Left kidney (tissue), 1 donor: ENCODE measurements at regions not wholly inside any gene's neighbourhood (a gene's known extent, or its start where the extent isn't known, plus 50 kb on each side); places are given as distances from the start of the nearest gene placed in this dataset.
A peak's percentile ranks its signal among the peaks of the same experiment; 100 is the strongest.
"Not testable (repeated sequence)": the region's sequence is repeated elsewhere in the genome, so short reads cannot be mapped to it uniquely, and the experiment has no call there.

ENCODE experiments used
- DNase-seq: peaks from one replicate; pipeline ENCODE4 v3.0.0-alpha.2; 2013

- DNase-seq, result no peak
Observed at GRCh38 chr10:8618834-8619233, 564.3 kb downstream of the GATA3 start.

- DNase-seq, result no peak
Observed at GRCh38 chr10:8628351-8628750, 573.9 kb downstream of the GATA3 start.

- DNase-seq, result no peak
Observed at GRCh38 chr10:8633909-8634308, 579.4 kb downstream of the GATA3 start.

- DNase-seq, result no peak
Observed at GRCh38 chr10:8636371-8636770, 581.9 kb downstream of the GATA3 start.

GRCh38 chr10:8637640-8638039, 583.2 kb downstream of the GATA3 start:
- peak; percentile 38 for DNase-seq

- DNase-seq, result no peak
Observed at GRCh38 chr10:8638088-8638672, 583.7 kb downstream of the GATA3 start.

- no peak for DNase-seq
Observed at GRCh38 chr10:8639486-8640185, 585.1 kb downstream of the GATA3 start.

- no peak for DNase-seq
Observed at GRCh38 chr10:8640301-8640700, 585.8 kb downstream of the GATA3 start.

- DNase-seq, result no peak
Observed at GRCh38 chr10:8640878-8641277, 586.4 kb downstream of the GATA3 start.

GRCh38 chr10:8656261-8656660, 601.8 kb downstream of the GATA3 start:
- no peak for DNase-seq

- no peak for DNase-seq
Observed at GRCh38 chr10:8659982-8660381, 605.5 kb downstream of the GATA3 start.

- no peak for DNase-seq
Observed at GRCh38 chr10:8661886-8662285, 607.4 kb downstream of the GATA3 start.

GRCh38 chr10:8663131-8663530, 608.6 kb downstream of the GATA3 start:
- no peak for DNase-seq

- no peak for DNase-seq
Observed at GRCh38 chr10:8665322-8665721, 610.8 kb downstream of the GATA3 start.

- DNase-seq, result no peak
Observed at GRCh38 chr10:8670461-8670860, 616.0 kb downstream of the GATA3 start.

GRCh38 chr10:8674230-8674629, 619.7 kb downstream of the GATA3 start:
- DNase-seq, result no peak

GRCh38 chr10:8677642-8678041, 623.2 kb downstream of the GATA3 start:
- no peak for DNase-seq

- not testable (repeated sequence) for DNase-seq
Observed at GRCh38 chr10:8684916-8685315, 630.4 kb downstream of the GATA3 start.

- no peak for DNase-seq
Observed at GRCh38 chr10:8688881-8689280, 634.4 kb downstream of the GATA3 start.

GRCh38 chr10:8691498-8692017, 637.1 kb downstream of the GATA3 start:
- DNase-seq, result no peak

- DNase-seq, result not testable (repeated sequence)
Observed at GRCh38 chr10:8693635-8694034, 639.1 kb downstream of the GATA3 start.

GRCh38 chr10:8696746-8697145, 642.3 kb downstream of the GATA3 start:
- no peak for DNase-seq

GRCh38 chr10:8700689-8701088, 646.2 kb downstream of the GATA3 start:
- no peak for DNase-seq

- no peak for DNase-seq
Observed at GRCh38 chr10:8702181-8702580, 647.7 kb downstream of the GATA3 start.
